IPS-18c (cell line): ENCODE measurements at regions not wholly inside any gene's neighbourhood (a gene's known extent, or its start where the extent isn't known, plus 50 kb on each side); places are given as distances from the start of the nearest gene placed in this dataset.
"Not testable (repeated sequence)": the region's sequence is repeated elsewhere in the genome, so short reads cannot be mapped to it uniquely, and the experiment has no call there.

ENCODE experiments used
- H3K4me3 ChIP-seq: 2 replicates; pipeline ENCODE4 v1.7.0; 2013; ENCODE audit warnings: low read depth, mild to moderate bottlenecking, low read length, moderate library complexity; ENCODE audit not compliant: insufficient read depth
- H3K9me3 ChIP-seq: one replicate; pipeline ENCODE4 v1.6.1; 2013; ENCODE audit warnings: mild to moderate bottlenecking, low read length, moderate library complexity; ENCODE audit not compliant: control insufficient read depth, insufficient read depth

DNA sequence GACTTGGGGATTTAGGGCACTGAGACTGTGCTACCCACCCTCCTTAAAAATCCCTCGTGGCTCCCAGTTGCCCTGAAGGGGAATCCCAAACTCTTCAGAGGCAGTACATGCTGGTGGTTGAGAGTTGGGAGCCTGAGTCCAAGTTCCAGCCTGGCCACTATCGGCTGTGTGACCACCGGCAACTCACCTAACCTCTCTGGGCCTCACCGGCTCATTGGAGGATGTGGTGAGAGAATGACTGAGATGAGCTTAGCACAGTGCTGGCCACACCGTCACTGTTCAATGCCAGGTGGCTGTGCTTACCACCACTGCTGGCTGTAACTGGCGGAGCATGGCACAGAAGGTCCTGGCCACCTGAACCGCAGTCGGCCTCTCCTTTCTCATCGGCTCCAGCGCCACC, 200.2 kb downstream of the C9orf50 start:
- Histone ChIP-seq H3K9me3 (no peaks in the 10 kb centered on the region), H3K4me3 (no peak overlapping the region)

- no peak overlapping the region for H3K4me3 ChIP-seq
- no peaks in the 10 kb centered on the region for H3K9me3 ChIP-seq
These were observed 201.5 kb downstream of the C9orf50 start for GRCh38 chr9:129419382-129419899.

DNA sequence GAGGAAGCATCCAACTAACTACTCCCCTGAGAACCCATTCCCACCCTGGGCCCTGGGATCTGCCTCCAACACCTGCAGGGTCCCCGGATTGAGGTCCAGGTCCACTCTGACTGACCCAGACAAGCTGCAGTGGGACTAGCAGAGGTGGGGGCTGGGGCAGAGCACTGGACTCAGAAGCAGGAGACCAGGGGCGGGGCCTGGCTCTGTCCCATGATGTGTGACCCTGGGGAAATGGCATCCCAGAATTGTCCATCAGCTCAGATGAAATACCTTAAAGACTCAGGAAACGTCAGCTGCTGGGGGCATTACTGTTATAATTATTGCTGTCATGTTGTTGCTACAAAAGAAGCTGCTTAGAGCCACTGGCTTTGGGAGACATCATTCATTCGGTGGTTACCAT, 202.4 kb downstream of the C9orf50 start:
- Histone ChIP-seq H3K9me3 (no peaks in the 10 kb centered on the region), H3K4me3 (no peak overlapping the region)

GRCh38 chr9:129416821-129417539, 203.9 kb downstream of the C9orf50 start:
- H3K4me3 ChIP-seq = no peak overlapping the region
- H3K9me3 ChIP-seq = no peaks in the 10 kb centered on the region

DNA sequence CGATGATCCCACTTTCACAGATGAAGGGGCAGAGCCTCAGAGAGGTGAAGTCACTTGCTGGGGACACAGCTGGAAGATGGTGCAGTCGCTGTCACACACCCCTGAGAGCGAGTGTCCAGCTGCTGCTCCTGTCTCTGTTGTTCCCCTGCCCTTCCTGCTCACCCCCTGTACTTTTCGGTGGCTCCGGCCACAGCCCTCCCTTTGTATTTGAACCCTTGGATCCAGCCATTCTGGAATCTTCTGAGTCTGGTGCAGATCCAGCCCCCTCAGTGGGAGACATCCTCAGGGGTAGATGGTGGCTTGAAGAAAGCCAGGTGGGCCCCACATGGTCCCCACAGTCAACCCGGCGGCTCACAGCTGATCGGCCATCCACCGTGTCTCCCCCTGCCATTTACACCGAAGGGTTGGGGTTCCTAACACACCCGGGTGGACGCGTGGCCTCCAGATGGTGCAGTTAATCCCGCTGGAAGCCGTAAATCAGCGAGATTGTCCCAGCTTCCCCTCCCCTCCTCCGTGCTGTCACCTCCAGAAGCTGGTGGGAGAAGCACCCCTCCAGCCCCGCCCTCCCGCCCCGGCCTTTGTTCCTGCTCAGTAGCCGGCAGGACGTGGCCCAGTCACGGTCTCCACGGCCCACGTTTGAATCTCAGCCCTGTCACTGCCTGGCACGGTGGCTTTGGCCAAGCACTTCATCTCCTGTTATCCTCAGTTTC, 204.8 kb downstream of the C9orf50 start:
- H3K9me3 ChIP-seq = no peaks in the 10 kb centered on the region
- H3K4me3 ChIP-seq = no peak overlapping the region

DNA sequence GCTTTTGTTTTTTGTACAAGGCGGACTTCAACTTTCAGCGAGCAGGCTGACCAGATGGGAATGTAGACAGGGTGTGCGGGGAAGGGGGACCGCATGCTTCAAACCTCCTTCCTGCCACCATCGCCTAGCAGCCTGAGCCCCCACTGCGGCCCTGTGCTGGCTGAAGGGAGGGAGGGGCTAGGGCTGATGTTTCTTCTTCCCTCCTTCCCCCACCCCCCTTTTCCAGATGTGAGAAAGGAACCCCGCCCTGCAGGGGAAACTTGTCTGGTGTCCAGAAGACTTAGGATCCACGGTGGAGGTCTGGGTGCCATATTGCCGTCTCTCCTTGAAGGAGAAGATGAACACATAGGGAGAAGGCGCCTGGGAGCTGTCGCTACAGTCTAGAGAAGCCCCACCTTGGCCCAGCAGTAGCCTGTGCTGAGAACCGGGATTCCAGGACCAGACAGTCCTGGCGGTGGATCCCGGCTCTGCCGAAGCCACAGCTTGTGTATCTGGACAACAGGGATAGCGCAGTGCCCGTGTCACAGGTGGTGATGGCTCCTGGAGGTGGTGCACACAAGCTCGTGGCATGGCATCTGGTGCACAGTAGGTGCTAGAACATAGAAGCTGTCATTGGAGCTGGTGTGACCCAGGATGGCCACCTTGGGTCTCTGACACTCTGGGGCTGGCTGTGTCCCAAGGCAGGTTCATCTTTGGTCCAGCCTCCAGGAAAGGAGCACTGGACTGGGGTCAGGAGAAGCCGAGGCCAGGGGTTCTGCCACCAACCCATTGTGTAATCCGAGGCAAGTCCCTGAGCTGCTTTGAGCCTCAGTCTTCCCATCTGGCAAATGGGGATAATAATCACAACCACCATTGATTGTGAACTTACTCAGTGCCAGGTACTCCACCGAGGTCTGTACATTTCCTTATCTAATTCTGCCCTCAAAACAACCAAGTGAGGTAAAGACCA, 205.6 kb downstream of the C9orf50 start:
- H3K4me3 ChIP-seq = no peak overlapping the region
- H3K9me3 ChIP-seq = no peaks in the 10 kb centered on the region

- Histone ChIP-seq H3K4me3 (peak overlapping the region; percentile 47; the same call in 1 of the 2 replicates), H3K9me3 (no peaks in the 10 kb centered on the region)
These were observed 206.4 kb downstream of the C9orf50 start for GRCh38 chr9:129414377-129414992.

DNA sequence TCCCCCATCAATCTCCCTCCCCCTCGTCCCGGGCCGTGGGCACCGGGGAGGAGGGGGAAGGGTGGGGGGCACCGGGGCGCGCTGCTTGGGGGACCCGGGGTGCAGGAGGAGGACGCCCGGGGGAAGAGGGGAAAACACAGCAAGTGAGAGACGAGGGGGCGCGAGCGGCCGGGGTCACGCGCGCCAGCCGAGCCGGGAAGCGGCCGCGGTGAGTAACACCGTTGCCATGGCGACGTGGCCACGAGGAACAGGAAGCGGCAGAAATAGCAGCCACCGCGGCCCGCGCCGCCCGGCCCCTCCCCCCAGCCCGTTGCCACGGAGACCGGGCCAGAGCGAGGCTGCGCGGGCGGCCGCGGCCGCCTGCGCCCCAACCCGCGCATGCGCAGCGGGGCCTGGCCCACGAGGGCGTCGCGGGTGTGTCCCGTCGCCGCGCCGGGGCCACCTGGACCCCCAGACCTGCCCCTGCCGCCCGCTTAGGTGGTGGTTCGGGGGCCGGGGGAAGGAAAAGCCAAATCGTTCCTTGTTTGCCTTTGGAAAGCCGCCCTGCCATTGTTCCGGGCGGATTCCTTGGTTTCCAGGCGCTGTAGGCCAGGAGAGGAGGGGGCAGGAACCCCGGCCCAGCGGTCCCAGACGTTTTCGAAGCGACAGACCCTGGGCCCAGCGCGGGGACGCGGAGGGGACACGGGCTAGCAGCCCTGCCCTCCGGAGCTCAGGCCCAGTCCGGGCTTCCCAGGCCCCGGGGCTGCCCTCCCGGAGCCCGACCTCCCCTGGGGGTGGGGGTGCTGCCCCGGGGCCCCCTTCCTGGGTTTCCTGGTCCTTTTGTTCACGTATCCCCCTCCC, 207.1 kb downstream of the C9orf50 start:
- Histone ChIP-seq H3K4me3 (peak overlapping the region; percentile 47), H3K9me3 (no peaks in the 10 kb centered on the region)

DNA sequence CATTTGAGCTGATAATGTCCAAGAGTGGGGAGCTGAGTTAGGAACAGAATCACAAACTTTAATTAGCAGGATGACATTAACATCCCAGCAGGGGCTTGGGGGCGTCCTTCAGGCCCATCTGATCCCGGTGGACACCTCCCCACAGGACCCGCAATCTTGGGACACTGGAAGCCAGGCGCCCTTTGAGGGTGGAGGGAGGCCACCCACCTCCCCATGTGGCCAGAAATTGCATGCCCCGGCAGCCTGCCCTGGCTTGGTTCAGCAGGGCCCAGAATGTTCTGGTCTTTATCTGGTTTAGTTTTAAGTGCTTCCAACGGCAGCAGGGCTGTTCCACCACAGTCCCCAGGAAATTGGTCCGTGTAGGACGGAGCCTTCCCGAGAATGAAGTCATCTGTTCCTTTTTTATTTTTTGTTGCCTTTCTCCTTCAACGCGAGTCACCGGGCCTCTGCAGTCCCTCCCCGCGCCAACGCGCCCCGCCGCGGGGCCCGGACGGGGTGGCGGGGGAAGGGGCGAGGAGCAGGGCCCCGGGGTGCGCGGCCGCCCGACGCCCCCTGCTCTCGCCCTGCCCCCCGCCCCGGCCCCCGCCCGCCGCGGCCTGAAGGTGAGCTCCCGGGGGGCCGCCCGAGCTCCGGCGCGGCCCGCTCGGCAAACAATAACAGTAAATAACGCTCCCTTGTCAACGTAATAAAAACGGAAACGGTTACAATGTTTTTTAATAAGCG, 207.9 kb downstream of the C9orf50 start:
- peak overlapping the region; percentile 46; the same call in 1 of the 2 replicates for H3K4me3 ChIP-seq
- H3K9me3 ChIP-seq = no peaks in the 10 kb centered on the region

- H3K4me3 ChIP-seq, H3K9me3 ChIP-seq: not testable (repeated sequence)
These were observed 208.6 kb downstream of the C9orf50 start for GRCh38 chr9:129412176-129412813.

DNA sequence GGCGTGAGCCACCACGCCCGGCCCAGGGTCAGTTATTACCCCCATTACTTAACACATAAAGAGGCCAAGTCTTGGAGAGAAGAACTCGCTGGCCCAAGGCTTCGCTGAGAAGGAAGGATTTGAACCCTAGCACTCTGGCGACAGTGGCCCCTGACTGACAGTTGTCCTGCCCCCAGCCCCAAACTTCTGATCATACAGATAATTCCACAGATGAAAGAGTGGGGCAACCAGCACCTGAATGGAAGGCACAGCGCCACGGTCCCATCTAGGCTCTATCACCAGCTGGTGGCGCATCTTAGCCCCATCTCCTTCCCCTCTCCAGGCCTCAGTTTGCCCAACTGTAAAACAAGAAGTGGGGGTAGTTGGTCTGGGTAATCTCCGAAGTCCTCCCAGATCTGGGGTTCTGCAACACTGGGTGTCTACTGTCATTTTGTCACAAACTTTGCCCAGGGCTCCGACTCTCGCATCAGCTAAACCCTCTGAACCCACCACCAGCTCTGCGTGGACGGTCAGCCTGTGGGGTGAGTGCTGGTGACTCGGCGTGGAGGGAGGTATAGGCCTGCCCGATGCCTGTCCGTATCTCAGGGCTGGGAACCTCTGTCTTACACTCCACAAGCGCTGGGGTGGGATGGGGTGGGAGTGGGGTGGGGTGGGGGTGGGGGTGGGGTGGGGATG, 209.3 kb downstream of the C9orf50 start:
- no peak overlapping the region for H3K4me3 ChIP-seq
- H3K9me3 ChIP-seq = no peaks in the 10 kb centered on the region

GRCh38 chr9:129410226-129410625, 210.7 kb downstream of the C9orf50 start:
- Histone ChIP-seq H3K4me3 (no peak overlapping the region), H3K9me3 (no peaks in the 10 kb centered on the region)

- H3K9me3 ChIP-seq = no peaks in the 10 kb centered on the region
- H3K4me3 ChIP-seq = no peak overlapping the region
These were observed 212.2 kb downstream of the C9orf50 start for GRCh38 chr9:129408535-129409215.

GRCh38 chr9:129407905-129408452, 212.9 kb downstream of the C9orf50 start:
- Histone ChIP-seq H3K9me3 (no peaks in the 10 kb centered on the region), H3K4me3 (no peak overlapping the region)
